ENCODE measurements at regions not wholly inside any gene's neighbourhood (a gene's known extent, or its start where the extent isn't known, plus 50 kb on each side); places are given as distances from the start of the nearest gene placed in this dataset.
"Not testable (repeated sequence)": the region's sequence is repeated elsewhere in the genome, so short reads cannot be mapped to it uniquely, and the experiment has no call there.

GRCh38 chr7:63057265-63057664 lies 941.4 kb upstream of the ZNF722 start:
- no peak for DNase-seq
- TF ChIP-seq CTCF (IDR thresholded peaks at IDR 0.05) = no peak
- H3K9me3 ChIP-seq = peaks cover 10% of the 10 kb centered on the region
- H3K36me3 ChIP-seq = no peaks in the 10 kb centered on the region
- no peaks in the 10 kb centered on the region for H3K27me3 ChIP-seq (ENCODE audit: low read depth)
- no peak overlapping the region for H3K4me3 ChIP-seq
- H3K27ac ChIP-seq = no peak overlapping the region
- no peak for ATAC-seq
- intact Hi-C loops (cut with DNase I) = no loop called here
- H3K4me1 ChIP-seq = no peaks in the 10 kb centered on the region

- H3K9me3 ChIP-seq; H3K27ac ChIP-seq; ATAC-seq; H3K4me3 ChIP-seq; DNase-seq; H3K4me1 ChIP-seq; intact Hi-C loops (cut with DNase I); H3K27me3 ChIP-seq (ENCODE audit: low read depth); H3K36me3 ChIP-seq: not testable (repeated sequence)
Observed at GRCh38 chr7:63060701-63061100, 937.9 kb upstream of the ZNF722 start.

GRCh38 chr7:63065684-63066083 lies 933.0 kb upstream of the ZNF722 start:
- TF ChIP-seq CTCF (IDR thresholded peaks at IDR 0.05) = no peak
- intact Hi-C loops (cut with DNase I) = no loop called here
- no peak for DNase-seq

GRCh38 chr7:63066235-63066634 lies 932.4 kb upstream of the ZNF722 start:
- H3K27ac ChIP-seq; H3K4me1 ChIP-seq; H3K4me3 ChIP-seq; DNase-seq; H3K36me3 ChIP-seq; intact Hi-C loops (cut with DNase I); H3K27me3 ChIP-seq (ENCODE audit: low read depth); ATAC-seq: not testable (repeated sequence)
- H3K9me3 ChIP-seq = peaks cover 13% of the 10 kb centered on the region

More at GRCh38 chr7:63065684-63066083, 933.0 kb upstream of the ZNF722 start:
- Histone ChIP-seq H3K4me3 (no peak overlapping the region), H3K27ac (no peak overlapping the region), H3K9me3 (peaks cover 13% of the 10 kb centered on the region), H3K27me3 (ENCODE audit: low read depth) (no peaks in the 10 kb centered on the region), H3K36me3 (no peaks in the 10 kb centered on the region), H3K4me1 (no peaks in the 10 kb centered on the region)
- ATAC-seq = no peak

DNA sequence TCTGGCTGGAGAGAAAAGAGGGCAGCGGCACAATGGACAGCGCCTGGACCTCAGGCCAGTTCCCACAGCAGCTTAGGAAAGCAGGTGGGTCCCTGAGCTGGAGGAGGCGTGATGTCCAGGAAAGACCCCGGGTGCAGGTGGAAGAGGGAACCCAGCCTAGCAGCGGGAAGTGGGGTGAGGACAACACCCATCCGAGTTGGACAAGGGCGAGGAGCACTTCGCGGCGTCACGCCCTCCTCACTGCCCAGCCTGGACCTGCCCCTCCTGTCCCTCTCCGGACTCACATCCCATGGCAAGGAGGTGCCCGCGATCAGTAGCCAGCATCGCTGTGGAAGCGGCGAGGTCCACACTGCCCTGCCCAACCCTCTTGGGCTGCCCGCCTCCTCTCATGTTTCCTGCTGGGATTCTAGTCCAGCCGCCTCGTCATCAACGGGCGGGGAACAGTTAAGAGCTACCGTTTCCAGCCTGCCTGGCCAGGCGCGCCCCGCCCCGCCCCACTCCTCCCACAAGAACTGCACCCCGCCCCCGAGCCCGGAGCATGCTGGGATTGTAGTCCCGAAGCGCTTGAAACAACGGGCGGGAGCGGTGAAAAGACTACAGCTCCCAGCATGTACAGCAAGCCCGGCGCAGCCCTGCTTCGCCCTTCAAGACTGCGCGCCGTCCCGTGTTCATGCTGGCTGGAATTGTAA lies 930.6 kb upstream of the ZNF722 start:
- Histone ChIP-seq H3K9me3 (peaks cover 13% of the 10 kb centered on the region), H3K27ac (no peak overlapping the region), H3K4me3 (no peak overlapping the region), H3K4me1 (no peaks in the 10 kb centered on the region), H3K36me3 (no peaks in the 10 kb centered on the region), H3K27me3 (ENCODE audit: low read depth) (no peaks in the 10 kb centered on the region)
- DNase-seq (no peak), ATAC-seq (peak in 1 of 2 donors; percentile 53)
- intact Hi-C loops (cut with DNase I) = no loop called here
- no peak for TF ChIP-seq CTCF (IDR thresholded peaks at IDR 0.05)

DNA sequence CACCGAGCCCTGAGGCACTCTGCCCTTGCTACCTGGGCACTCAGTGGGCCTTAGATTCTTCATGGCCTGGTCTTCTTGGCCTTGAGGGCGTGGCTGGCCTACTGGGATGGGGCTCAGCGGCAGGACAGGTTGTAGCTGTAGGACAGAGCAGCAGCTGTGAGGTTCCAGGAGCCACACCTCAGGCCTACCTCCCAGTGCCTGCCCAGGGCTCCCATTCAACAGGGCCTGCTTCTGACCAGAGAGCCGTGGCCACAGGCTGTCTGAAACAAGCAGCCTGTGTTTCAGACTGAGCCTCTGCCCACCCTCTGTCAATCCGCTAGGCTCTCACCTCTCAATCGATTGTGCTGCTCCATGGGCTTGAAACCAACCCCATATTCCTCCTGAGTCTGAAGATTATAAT lies 928.0 kb upstream of the ZNF722 start:
- no peak for DNase-seq
- H3K27ac ChIP-seq = no peak overlapping the region
- H3K4me3 ChIP-seq = no peak overlapping the region
- intact Hi-C loops (cut with DNase I) = no loop called here
- no peak for TF ChIP-seq CTCF (IDR thresholded peaks at IDR 0.05)
- no peaks in the 10 kb centered on the region for H3K27me3 ChIP-seq (ENCODE audit: low read depth)
- peaks cover 13% of the 10 kb centered on the region for H3K9me3 ChIP-seq
- H3K4me1 ChIP-seq = no peaks in the 10 kb centered on the region
- no peaks in the 10 kb centered on the region for H3K36me3 ChIP-seq
- ATAC-seq = no peak
